ENCODE measurements at regions not wholly inside any gene's neighbourhood (a gene's known extent, or its start where the extent isn't known, plus 50 kb on each side); places are given as distances from the start of the nearest gene placed in this dataset.

DNA sequence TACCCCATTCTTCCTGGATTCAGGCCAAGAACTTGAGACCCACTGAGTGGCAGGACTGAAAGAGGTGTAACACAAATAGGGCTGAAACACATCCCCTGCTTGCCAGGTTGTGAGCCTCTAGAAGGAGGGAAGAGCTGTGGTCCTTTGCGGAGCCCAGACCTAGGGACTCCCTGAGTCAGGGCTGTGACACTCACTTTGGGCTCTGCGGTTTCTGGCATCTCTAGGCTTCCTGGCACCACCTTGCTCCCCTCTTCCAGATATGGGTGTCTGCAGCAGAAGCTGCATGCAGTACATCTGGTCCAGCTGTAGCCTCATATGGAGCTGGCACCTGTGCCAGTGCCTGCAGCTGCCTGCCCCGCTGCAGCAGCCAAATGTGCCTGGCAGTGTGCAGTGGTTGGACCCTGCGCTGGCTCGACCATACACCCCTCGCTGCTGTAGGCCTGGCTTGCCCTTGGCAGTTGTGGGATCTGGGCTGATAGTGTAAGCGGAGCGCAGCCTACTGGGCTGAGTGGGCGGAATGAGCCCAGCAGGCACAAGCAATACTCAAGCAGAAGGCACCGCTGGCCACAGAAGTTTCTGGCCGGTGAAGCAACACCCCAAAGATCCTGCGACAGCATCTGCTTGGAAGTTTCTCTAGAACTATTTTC, 290.4 kb downstream of the SLITRK6 start:
- no peak overlapping the region for H2AFZ ChIP-seq (ENCODE audit: low read length)
- H3K4me3 ChIP-seq (ENCODE audit: low read depth, low read length, poor library complexity, severe bottlenecking), result no peak overlapping the region
- H3K27ac ChIP-seq (ENCODE audit: low read depth, low read length, poor library complexity, severe bottlenecking), result no peak overlapping the region
- TF ChIP-seq, protein P1, sequence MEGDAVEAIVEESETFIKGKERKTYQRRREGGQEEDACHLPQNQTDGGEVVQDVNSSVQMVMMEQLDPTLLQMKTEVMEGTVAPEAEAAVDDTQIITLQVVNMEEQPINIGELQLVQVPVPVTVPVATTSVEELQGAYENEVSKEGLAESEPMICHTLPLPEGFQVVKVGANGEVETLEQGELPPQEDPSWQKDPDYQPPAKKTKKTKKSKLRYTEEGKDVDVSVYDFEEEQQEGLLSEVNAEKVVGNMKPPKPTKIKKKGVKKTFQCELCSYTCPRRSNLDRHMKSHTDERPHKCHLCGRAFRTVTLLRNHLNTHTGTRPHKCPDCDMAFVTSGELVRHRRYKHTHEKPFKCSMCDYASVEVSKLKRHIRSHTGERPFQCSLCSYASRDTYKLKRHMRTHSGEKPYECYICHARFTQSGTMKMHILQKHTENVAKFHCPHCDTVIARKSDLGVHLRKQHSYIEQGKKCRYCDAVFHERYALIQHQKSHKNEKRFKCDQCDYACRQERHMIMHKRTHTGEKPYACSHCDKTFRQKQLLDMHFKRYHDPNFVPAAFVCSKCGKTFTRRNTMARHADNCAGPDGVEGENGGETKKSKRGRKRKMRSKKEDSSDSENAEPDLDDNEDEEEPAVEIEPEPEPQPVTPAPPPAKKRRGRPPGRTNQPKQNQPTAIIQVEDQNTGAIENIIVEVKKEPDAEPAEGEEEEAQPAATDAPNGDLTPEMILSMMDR (IDR thresholded peaks at IDR 0.05; ENCODE audit: low read length), result no peak
- no peak for TF ChIP-seq EZH2 (IDR thresholded peaks at IDR 0.05; ENCODE audit: borderline replicate concordance, low read length)
- no peaks in the 10 kb centered on the region for H3K27me3 ChIP-seq (ENCODE audit: insufficient read depth, low read length)
- H3K36me3 ChIP-seq (ENCODE audit: insufficient read depth, low read length), result no peaks in the 10 kb centered on the region
- no peaks in the 10 kb centered on the region for H3K9me2 ChIP-seq (ENCODE audit: low read depth, low read length)
- H3K4me2 ChIP-seq (ENCODE audit: low read length), result no peak overlapping the region
- no peaks in the 10 kb centered on the region for H4K20me1 ChIP-seq (ENCODE audit: insufficient read depth, low read length)
- no peaks in the 10 kb centered on the region for H3K4me1 ChIP-seq (ENCODE audit: insufficient read depth, low read length, severe bottlenecking)
- H3K79me2 ChIP-seq (ENCODE audit: insufficient read depth, low read length), result no peaks in the 10 kb centered on the region
- H3K9ac ChIP-seq (ENCODE audit: low read length), result no peak overlapping the region
- no peaks in the 10 kb centered on the region for H3F3A ChIP-seq (ENCODE audit: insufficient read depth, low read length)
- no peaks in the 10 kb centered on the region for H3K9me3 ChIP-seq (ENCODE audit: low read length)

DNA sequence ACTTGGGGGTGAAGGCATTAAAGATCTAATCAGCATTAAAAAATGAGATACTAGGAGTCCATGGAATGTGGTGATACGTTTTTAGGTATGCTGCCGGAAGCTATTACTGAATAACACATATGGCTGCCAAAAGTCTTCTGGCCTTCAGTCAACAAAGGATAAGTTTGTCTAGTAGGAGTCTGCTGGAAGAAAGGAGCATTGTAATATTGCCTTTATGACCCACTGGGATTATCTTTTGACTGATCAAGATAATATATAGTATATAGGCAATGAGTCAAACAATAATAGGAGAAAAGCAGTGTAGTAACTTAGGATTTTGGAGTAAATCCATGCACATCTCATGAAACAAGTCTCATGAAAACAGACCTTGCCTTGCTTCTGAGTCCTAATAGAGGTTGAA, 295.4 kb downstream of the SLITRK6 start:
- Histone ChIP-seq H3K36me3 (ENCODE audit: insufficient read depth, low read length) (no peaks in the 10 kb centered on the region), H3K9me2 (ENCODE audit: low read depth, low read length) (no peaks in the 10 kb centered on the region), H3F3A (ENCODE audit: insufficient read depth, low read length) (no peaks in the 10 kb centered on the region), H3K4me3 (ENCODE audit: low read depth, low read length, poor library complexity, severe bottlenecking) (no peak overlapping the region), H3K9me3 (ENCODE audit: low read length) (no peaks in the 10 kb centered on the region), H2AFZ (ENCODE audit: low read length) (no peak overlapping the region), H3K27me3 (ENCODE audit: insufficient read depth, low read length) (no peaks in the 10 kb centered on the region), H3K9ac (ENCODE audit: low read length) (no peak overlapping the region), H3K79me2 (ENCODE audit: insufficient read depth, low read length) (no peaks in the 10 kb centered on the region), H4K20me1 (ENCODE audit: insufficient read depth, low read length) (no peaks in the 10 kb centered on the region), H3K27ac (ENCODE audit: low read depth, low read length, poor library complexity, severe bottlenecking) (no peak overlapping the region), H3K4me1 (ENCODE audit: insufficient read depth, low read length, severe bottlenecking) (no peaks in the 10 kb centered on the region), H3K4me2 (ENCODE audit: low read length) (no peak overlapping the region)
- TF ChIP-seq, protein P1 (IDR thresholded peaks at IDR 0.05; ENCODE audit: low read length), result no peak
- no peak for TF ChIP-seq EZH2 (IDR thresholded peaks at IDR 0.05; ENCODE audit: borderline replicate concordance, low read length)

DNA sequence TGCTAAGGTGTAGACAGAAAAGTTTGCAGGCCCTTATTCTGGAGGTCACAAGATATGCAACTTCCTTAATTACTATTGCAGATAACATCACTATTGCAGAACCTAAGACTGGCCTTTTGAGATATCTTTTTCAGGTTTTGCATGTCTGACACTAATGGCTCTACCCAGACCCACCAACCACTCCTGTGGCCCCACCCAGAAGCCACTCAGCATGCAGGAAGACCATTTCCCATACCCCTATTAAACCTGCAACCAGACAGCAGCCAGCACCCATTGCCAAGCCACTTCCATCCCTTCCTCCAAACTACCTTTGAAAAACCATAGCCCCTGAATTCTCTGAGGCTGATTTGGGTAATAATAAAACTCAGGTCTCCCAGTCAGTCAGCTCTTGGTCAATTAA, 297.6 kb downstream of the SLITRK6 start:
- TF ChIP-seq, protein P1 (IDR thresholded peaks at IDR 0.05; ENCODE audit: low read length), result no peak
- no peak for TF ChIP-seq EZH2 (IDR thresholded peaks at IDR 0.05; ENCODE audit: borderline replicate concordance, low read length)
- no peaks in the 10 kb centered on the region for H3K9me2 ChIP-seq (ENCODE audit: low read depth, low read length)
- H2AFZ ChIP-seq (ENCODE audit: low read length), result no peak overlapping the region
- H3K4me1 ChIP-seq (ENCODE audit: insufficient read depth, low read length, severe bottlenecking), result no peaks in the 10 kb centered on the region
- H3K79me2 ChIP-seq (ENCODE audit: insufficient read depth, low read length), result no peaks in the 10 kb centered on the region
- H3K27ac ChIP-seq (ENCODE audit: low read depth, low read length, poor library complexity, severe bottlenecking), result no peak overlapping the region
- H3F3A ChIP-seq (ENCODE audit: insufficient read depth, low read length), result no peaks in the 10 kb centered on the region
- H3K36me3 ChIP-seq (ENCODE audit: insufficient read depth, low read length), result no peaks in the 10 kb centered on the region
- H4K20me1 ChIP-seq (ENCODE audit: insufficient read depth, low read length), result no peaks in the 10 kb centered on the region
- H3K4me3 ChIP-seq (ENCODE audit: low read depth, low read length, poor library complexity, severe bottlenecking), result no peak overlapping the region
- no peak overlapping the region for H3K9ac ChIP-seq (ENCODE audit: low read length)
- no peaks in the 10 kb centered on the region for H3K27me3 ChIP-seq (ENCODE audit: insufficient read depth, low read length)
- H3K4me2 ChIP-seq (ENCODE audit: low read length), result no peak overlapping the region
- no peaks in the 10 kb centered on the region for H3K9me3 ChIP-seq (ENCODE audit: low read length)
